Loucy (cell line): ENCODE measurements at regions not wholly inside any gene's neighbourhood (a gene's known extent, or its start where the extent isn't known, plus 50 kb on each side); places are given as distances from the start of the nearest gene placed in this dataset.
A peak's percentile ranks its signal among the peaks of the same experiment; 100 is the strongest.

Source experiments
- H2AFZ ChIP-seq: fragments of 200-600 bp; sonication (generic); 2 replicates; pipeline ENCODE4 v1.6.0; 2016; ENCODE audit warnings: antibody characterized with exemption, mild to moderate bottlenecking, low read length, moderate library complexity
- H3F3A ChIP-seq: fragments of 200-600 bp; 2 replicates; pipeline ENCODE4 v1.6.0; 2016; ENCODE audit warnings: antibody characterized with exemption, low read depth, mild to moderate bottlenecking
- H3K27me3 ChIP-seq: fragments of 200-600 bp; sonication (generic); 2 replicates; pipeline ENCODE4 v1.6.1; 2014; ENCODE audit warnings: low read length, mild to moderate bottlenecking; ENCODE audit not compliant: insufficient read depth, poor library complexity, severe bottlenecking
- H3K36me3 ChIP-seq: fragments of 200-600 bp; sonication (generic); 2 replicates; pipeline ENCODE4 v1.6.1; 2016; ENCODE audit warnings: low read length; ENCODE audit not compliant: insufficient read depth
- H3K4me1 ChIP-seq: fragments of 200-600 bp; sonication (generic); 2 replicates; pipeline ENCODE4 v1.5.1; 2014; ENCODE audit warnings: low read length, mild to moderate bottlenecking; ENCODE audit not compliant: insufficient read depth, poor library complexity, severe bottlenecking
- H3K4me2 ChIP-seq: fragments of 200-600 bp; sonication (generic); 2 replicates; pipeline ENCODE4 v1.6.0; 2014; ENCODE audit warnings: antibody characterized with exemption, low read length, low read depth, mild to moderate bottlenecking; ENCODE audit not compliant: poor library complexity, severe bottlenecking
- H3K4me3 ChIP-seq: fragments of 200-600 bp; sonication (generic); 2 replicates; pipeline ENCODE4 v1.5.1; 2014; ENCODE audit warnings: low read length, mild to moderate bottlenecking, mixed read lengths; ENCODE audit not compliant: poor library complexity, severe bottlenecking
- H3K79me2 ChIP-seq: fragments of 200-600 bp; sonication (generic); 2 replicates; pipeline ENCODE4 v1.6.1; 2014; ENCODE audit warnings: low read length; ENCODE audit not compliant: insufficient read depth
- H3K9ac ChIP-seq: fragments of 200-600 bp; sonication (generic); 2 replicates; pipeline ENCODE4 v1.6.0; 2014; ENCODE audit warnings: mild to moderate bottlenecking, low read depth, low read length, moderate library complexity; ENCODE audit not compliant: poor library complexity, severe bottlenecking
- H3K9me2 ChIP-seq: fragments of 200-600 bp; sonication (generic); replicated peaks from 2 replicates; pipeline ENCODE4 v1.6.1; 2016; ENCODE audit warnings: low read depth, low read length, mixed read lengths
- H3K9me3 ChIP-seq: fragments of 200-600 bp; sonication (generic); 2 replicates; pipeline ENCODE4 v1.6.1; 2014; ENCODE audit warnings: mild to moderate bottlenecking, antibody characterized with exemption, low read length, low read depth; ENCODE audit not compliant: insufficient read depth
- H4K20me1 ChIP-seq: fragments of 200-600 bp; sonication (generic); 2 replicates; pipeline ENCODE4 v1.6.0; 2014; ENCODE audit warnings: antibody characterized with exemption, low read length, mild to moderate bottlenecking; ENCODE audit not compliant: insufficient read depth, poor library complexity, severe bottlenecking
- EZH2phosphoT487 ChIP-seq: fragments of 200-600 bp; IDR thresholded peaks from 2 replicates; pipeline ENCODE4 v1.6.1; 2018; ENCODE audit warnings: antibody characterized with exemption, mild to moderate bottlenecking, moderate library complexity, borderline replicate concordance
- TF ChIP-seq, protein P1 (sequence below): fragments of 200-600 bp; sonication (generic); conservative IDR thresholded peaks from 2 replicates; pipeline ENCODE4 v1.5.1; 2014; ENCODE audit warnings: mild to moderate bottlenecking, antibody characterized with exemption, low read length

- no peaks in the 10 kb centered on the region for H3K9me3 ChIP-seq
- H3K4me3 ChIP-seq: peak overlapping the region; percentile 81
Observed at GRCh38 chr14:97975962-97976361, 1178.8 kb downstream of the VRK1 start.

GRCh38 chr14:97976861-97977260 is 1179.7 kb downstream of the VRK1 start:
- TF ChIP-seq, protein P1, sequence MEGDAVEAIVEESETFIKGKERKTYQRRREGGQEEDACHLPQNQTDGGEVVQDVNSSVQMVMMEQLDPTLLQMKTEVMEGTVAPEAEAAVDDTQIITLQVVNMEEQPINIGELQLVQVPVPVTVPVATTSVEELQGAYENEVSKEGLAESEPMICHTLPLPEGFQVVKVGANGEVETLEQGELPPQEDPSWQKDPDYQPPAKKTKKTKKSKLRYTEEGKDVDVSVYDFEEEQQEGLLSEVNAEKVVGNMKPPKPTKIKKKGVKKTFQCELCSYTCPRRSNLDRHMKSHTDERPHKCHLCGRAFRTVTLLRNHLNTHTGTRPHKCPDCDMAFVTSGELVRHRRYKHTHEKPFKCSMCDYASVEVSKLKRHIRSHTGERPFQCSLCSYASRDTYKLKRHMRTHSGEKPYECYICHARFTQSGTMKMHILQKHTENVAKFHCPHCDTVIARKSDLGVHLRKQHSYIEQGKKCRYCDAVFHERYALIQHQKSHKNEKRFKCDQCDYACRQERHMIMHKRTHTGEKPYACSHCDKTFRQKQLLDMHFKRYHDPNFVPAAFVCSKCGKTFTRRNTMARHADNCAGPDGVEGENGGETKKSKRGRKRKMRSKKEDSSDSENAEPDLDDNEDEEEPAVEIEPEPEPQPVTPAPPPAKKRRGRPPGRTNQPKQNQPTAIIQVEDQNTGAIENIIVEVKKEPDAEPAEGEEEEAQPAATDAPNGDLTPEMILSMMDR: no peak
- TF ChIP-seq EZH2phosphoT487: no peak
- Histone ChIP-seq H3K4me2 (peak overlapping the region; percentile 91), H2AFZ (no peak overlapping the region), H3K9me3 (no peaks in the 10 kb centered on the region), H3F3A (no peaks in the 10 kb centered on the region), H3K4me1 (peaks cover 55% of the 10 kb centered on the region), H3K79me2 (peaks cover 27% of the 10 kb centered on the region), H3K9me2 (no peaks in the 10 kb centered on the region), H3K36me3 (no peaks in the 10 kb centered on the region), H3K4me3 (peak overlapping the region; percentile 81), H3K9ac (peak overlapping the region; percentile 85), H3K27me3 (no peaks in the 10 kb centered on the region), H4K20me1 (no peaks in the 10 kb centered on the region)

More at GRCh38 chr14:97975962-97976361, 1178.8 kb downstream of the VRK1 start:
- H3K4me2 ChIP-seq: peak overlapping the region; percentile 91
- H3K27me3 ChIP-seq: no peaks in the 10 kb centered on the region
- TF ChIP-seq, protein P1: no peak
- TF ChIP-seq EZH2phosphoT487: no peak
- H3K4me1 ChIP-seq: peaks cover 48% of the 10 kb centered on the region
- H3K36me3 ChIP-seq: no peaks in the 10 kb centered on the region
- no peaks in the 10 kb centered on the region for H3F3A ChIP-seq
- H3K79me2 ChIP-seq: peaks cover 27% of the 10 kb centered on the region
- H4K20me1 ChIP-seq: no peaks in the 10 kb centered on the region
- no peak overlapping the region for H2AFZ ChIP-seq
- no peaks in the 10 kb centered on the region for H3K9me2 ChIP-seq
- H3K9ac ChIP-seq: peak overlapping the region; percentile 85

GRCh38 chr14:97977651-97978261 is 1180.6 kb downstream of the VRK1 start:
- Histone ChIP-seq H3F3A (no peaks in the 10 kb centered on the region), H3K9me3 (no peaks in the 10 kb centered on the region), H3K27me3 (no peaks in the 10 kb centered on the region), H3K79me2 (peaks cover 27% of the 10 kb centered on the region), H3K4me1 (peaks cover 57% of the 10 kb centered on the region), H3K9ac (peak overlapping the region; percentile 85), H3K9me2 (no peaks in the 10 kb centered on the region), H3K36me3 (no peaks in the 10 kb centered on the region), H2AFZ (peak overlapping the region; percentile 88), H3K4me2 (peak overlapping the region; percentile 91), H4K20me1 (no peaks in the 10 kb centered on the region), H3K4me3 (peak overlapping the region; percentile 81)
- TF ChIP-seq, protein P1: no peak
- TF ChIP-seq EZH2phosphoT487: no peak
